Upper lobe of right lung (tissue), 1 donor: ENCODE measurements at regions not wholly inside any gene's neighbourhood (a gene's known extent, or its start where the extent isn't known, plus 50 kb on each side); places are given as distances from the start of the nearest gene placed in this dataset.
"Not testable (repeated sequence)": the region's sequence is repeated elsewhere in the genome, so short reads cannot be mapped to it uniquely, and the experiment has no call there.

Source experiments
- ATAC-seq: fragments of 200-7000 bp; cut with Tn5 transposase; one replicate; pipeline ENCODE4 v1.9.1; 2020; ENCODE audit warnings: mild to moderate bottlenecking, moderate library complexity
- DNase-seq: peaks from one replicate; pipeline ENCODE4 v3.0.0-alpha.2; 2020
- H3K27ac ChIP-seq: fragments of 200-600 bp; one replicate; pipeline ENCODE4 v1.8.0; 2022
- H3K27me3 ChIP-seq: fragments of 200-600 bp; one replicate; pipeline ENCODE4 v1.8.0; 2022; ENCODE audit warnings: mild to moderate bottlenecking
- H3K36me3 ChIP-seq: fragments of 200-600 bp; one replicate; pipeline ENCODE4 v1.8.0; 2022
- H3K4me1 ChIP-seq: fragments of 200-600 bp; one replicate; pipeline ENCODE4 v1.8.0; 2022
- H3K4me3 ChIP-seq: fragments of 200-600 bp; one replicate; pipeline ENCODE4 v1.8.0; 2022; ENCODE audit warnings: mild to moderate bottlenecking
- H3K9me3 ChIP-seq: fragments of 200-600 bp; one replicate; pipeline ENCODE4 v1.8.0; 2022
- intact Hi-C: fragments of 100-400 bp; cut with DNase I; formaldehyde crosslinking; loops from one replicate; pipeline ENCODE4 v1.11.0; 2022
- TF ChIP-seq, protein P1 (sequence below): fragments of 200-600 bp; IDR thresholded peaks from one replicate; pipeline ENCODE4 v1.8.0; 2022; ENCODE audit warnings: antibody characterized with exemption
- donor health status: DM: no; HTN: yes; CAD: no; lungs with severe emphysema.

DNA sequence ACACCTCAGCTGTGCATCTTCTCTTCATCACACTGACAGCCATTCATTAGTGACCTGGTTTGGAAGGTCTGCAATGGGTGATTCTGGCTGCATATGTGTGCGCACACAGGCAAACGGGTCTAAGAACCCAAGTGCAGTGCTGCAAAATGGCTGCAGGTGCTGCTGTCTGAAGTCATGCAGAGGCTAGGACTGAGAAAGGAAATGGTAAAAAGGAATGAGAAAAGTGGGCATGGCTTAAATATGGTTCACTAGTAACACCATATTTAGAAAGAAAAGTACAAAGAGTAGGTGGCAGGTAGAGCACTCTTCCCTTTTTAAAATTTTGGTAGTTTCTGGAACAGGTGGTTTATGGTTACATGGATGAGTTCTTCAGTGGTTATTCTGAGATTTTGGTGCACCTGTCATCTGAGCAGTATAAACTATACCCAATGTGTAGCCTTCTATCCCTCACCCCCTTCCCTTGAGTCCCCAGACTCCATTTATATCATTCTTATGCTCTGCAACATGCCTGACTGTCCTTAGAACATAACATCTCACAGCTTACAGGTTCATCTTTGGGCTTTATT lies 78.4 kb downstream of the CCNG2 start:
- intact Hi-C loops: no loop called here
- Histone ChIP-seq H3K4me3 (no peak overlapping the region), H3K27me3 (peaks cover 5% of the 10 kb centered on the region), H3K4me1 (no peaks in the 10 kb centered on the region), H3K27ac (no peak overlapping the region), H3K9me3 (no peaks in the 10 kb centered on the region), H3K36me3 (no peaks in the 10 kb centered on the region)
- DNase-seq (no peak), ATAC-seq (no peak)
- TF ChIP-seq, protein P1, sequence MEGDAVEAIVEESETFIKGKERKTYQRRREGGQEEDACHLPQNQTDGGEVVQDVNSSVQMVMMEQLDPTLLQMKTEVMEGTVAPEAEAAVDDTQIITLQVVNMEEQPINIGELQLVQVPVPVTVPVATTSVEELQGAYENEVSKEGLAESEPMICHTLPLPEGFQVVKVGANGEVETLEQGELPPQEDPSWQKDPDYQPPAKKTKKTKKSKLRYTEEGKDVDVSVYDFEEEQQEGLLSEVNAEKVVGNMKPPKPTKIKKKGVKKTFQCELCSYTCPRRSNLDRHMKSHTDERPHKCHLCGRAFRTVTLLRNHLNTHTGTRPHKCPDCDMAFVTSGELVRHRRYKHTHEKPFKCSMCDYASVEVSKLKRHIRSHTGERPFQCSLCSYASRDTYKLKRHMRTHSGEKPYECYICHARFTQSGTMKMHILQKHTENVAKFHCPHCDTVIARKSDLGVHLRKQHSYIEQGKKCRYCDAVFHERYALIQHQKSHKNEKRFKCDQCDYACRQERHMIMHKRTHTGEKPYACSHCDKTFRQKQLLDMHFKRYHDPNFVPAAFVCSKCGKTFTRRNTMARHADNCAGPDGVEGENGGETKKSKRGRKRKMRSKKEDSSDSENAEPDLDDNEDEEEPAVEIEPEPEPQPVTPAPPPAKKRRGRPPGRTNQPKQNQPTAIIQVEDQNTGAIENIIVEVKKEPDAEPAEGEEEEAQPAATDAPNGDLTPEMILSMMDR: no peak

DNA sequence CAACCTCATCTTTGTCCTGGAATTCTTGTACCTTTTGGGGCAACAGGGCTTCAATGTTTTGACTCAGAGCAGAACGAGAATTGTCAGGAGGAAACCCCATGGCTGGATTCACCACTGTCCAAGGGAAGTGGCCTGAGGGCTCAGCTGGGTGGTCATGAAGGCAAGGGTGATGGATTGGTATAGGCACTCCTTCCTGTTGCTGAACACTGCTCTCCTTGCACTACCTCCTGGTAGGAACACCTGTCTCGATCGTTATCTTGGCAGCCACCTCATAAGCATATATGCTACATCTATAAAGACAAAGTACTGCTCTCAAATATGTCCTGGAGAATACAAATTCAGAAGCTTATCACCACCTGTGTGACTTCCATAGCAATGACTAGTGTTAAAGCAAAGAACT lies 79.8 kb downstream of the CCNG2 start:
- ATAC-seq (no peak), DNase-seq (no peak)
- no peak overlapping the region for H3K27ac ChIP-seq
- H3K4me3 ChIP-seq: no peak overlapping the region
- H3K4me1 ChIP-seq: no peaks in the 10 kb centered on the region
- no peaks in the 10 kb centered on the region for H3K36me3 ChIP-seq
- TF ChIP-seq, protein P1: no peak
- peaks cover 5% of the 10 kb centered on the region for H3K27me3 ChIP-seq
- no peaks in the 10 kb centered on the region for H3K9me3 ChIP-seq
- intact Hi-C loops: no loop called here

DNA sequence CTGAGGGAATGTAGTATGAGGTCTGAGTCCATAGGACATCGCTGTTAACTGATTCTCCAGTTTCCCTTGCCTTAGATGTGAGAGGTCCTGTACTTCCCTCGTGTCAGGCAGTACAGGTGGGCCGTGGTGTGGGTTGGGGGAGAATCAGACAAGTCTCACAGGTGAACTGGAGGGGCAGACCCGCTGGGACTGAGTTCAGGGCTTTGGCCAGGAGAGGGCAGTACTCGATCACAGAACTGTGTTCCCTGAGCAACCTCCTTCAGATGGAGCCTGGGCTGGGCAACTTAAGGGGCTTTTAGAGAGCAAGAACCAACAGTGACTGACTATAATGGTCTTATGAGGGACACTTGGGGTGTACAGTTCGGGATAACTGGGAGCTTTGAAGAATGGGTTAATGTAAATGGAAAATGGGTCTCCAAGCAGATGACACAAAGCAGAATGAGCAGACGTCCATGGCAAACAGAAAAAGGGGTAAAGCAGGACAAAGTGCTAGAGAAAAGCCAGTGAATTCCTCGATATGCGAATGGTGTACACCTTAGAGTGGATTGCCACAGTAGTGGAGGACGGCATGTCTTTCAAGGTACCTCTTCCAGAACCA lies 83.6 kb downstream of the CCNG2 start:
- intact Hi-C loops: no loop called here
- no peak overlapping the region for H3K27ac ChIP-seq
- peak; percentile 69 for DNase-seq
- TF ChIP-seq, protein P1: peak; percentile 71
- H3K4me3 ChIP-seq: no peak overlapping the region
- peak; percentile 84 for ATAC-seq
- H3K9me3 ChIP-seq: no peaks in the 10 kb centered on the region
- H3K36me3 ChIP-seq: no peaks in the 10 kb centered on the region
- no peaks in the 10 kb centered on the region for H3K27me3 ChIP-seq
- no peaks in the 10 kb centered on the region for H3K4me1 ChIP-seq

DNA sequence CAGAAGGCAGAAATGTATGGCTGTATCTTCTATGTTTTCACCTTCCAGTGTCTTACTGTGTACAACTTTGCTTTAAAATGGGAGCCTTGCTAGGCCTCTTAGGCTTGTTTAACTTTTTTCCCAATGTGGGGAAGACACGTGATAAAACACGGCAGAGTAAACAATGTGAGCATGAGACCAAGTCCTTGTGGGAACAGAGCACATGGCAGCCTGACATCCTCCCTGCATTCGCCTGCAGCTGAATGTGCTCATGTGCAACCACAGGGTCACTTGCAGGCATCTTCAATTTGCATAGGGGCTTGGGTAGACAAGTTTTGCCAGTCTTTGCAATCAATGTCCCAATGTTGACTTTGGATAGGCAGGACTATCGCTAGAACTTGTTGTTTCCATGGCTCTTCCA lies 91.8 kb downstream of the CCNG2 start:
- Histone ChIP-seq H3K27me3 (no peaks in the 10 kb centered on the region), H3K9me3 (no peaks in the 10 kb centered on the region), H3K4me3 (no peak overlapping the region), H3K27ac (no peak overlapping the region), H3K4me1 (no peaks in the 10 kb centered on the region), H3K36me3 (no peaks in the 10 kb centered on the region)
- DNase-seq: no peak
- ATAC-seq: peak; percentile 55
- TF ChIP-seq, protein P1: no peak
- intact Hi-C loops: no loop called here

DNA sequence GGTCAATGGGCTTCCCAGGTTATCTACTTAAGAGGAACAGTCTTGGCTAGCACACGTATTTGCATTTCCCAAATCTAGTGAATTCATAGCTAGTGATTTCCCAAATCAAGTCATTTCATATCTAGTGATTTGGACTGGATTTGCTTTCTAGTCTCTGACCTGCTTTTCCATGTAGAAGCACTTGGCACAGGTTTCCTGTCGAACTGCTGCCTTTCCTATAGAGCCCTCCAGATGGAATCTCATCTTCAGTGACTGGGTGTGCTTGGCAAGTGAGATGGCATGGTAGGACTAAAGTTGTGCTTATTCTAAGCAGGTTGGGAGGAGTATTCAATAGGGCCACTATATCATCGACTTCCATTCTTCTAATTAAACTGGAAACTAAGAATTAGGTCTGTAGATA lies 94.7 kb downstream of the CCNG2 start:
- Histone ChIP-seq H3K4me3 (no peak overlapping the region), H3K27me3 (no peaks in the 10 kb centered on the region), H3K36me3 (no peaks in the 10 kb centered on the region), H3K27ac (no peak overlapping the region), H3K9me3 (no peaks in the 10 kb centered on the region), H3K4me1 (no peaks in the 10 kb centered on the region)
- intact Hi-C loops: no loop called here
- TF ChIP-seq, protein P1: no peak
- no peak for DNase-seq
- no peak for ATAC-seq

DNA sequence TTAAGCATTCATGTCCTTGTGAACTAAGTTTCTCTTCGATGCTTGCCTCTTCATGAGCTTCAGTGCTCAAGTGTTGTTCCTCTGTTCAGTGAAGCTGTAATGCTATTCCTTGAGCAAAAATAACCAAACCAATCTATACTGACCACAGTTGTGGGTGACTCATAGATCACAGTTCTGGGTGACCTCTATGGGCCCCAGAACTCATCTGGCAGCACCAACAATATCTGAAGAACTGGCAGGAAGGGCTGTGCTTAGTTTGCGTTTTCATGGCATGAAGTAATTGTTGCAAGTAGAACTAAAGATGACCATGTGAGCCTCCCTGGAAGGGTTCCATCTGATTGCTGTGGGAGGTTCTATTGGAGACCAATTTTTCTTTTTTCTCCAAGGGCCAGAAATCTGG lies 106.2 kb downstream of the CCNG2 start:
- no peak overlapping the region for H3K27ac ChIP-seq
- H3K4me1 ChIP-seq: no peaks in the 10 kb centered on the region
- TF ChIP-seq, protein P1: no peak
- H3K4me3 ChIP-seq: no peak overlapping the region
- no peaks in the 10 kb centered on the region for H3K9me3 ChIP-seq
- ATAC-seq: no peak
- no peaks in the 10 kb centered on the region for H3K36me3 ChIP-seq
- no peak for DNase-seq
- no peaks in the 10 kb centered on the region for H3K27me3 ChIP-seq
- intact Hi-C loops: no loop called here

DNA sequence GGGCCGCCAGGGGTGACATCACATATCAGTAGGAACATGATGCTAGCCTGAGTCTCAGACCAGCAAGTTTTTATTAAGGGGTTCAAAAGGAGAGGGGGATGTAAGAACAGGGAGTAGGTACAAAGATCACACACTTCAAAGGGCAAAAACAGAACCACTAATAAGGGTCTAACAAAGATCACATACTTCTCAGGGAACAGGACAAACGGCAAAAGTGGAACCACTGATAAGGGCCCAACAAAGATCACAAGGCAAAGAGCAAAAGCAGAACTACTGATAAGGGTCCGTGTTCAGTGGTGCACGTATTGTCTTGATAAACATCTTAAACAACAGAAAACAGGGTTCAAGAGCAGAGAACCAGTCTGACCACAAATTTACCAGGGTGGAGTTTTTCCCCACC lies 107.0 kb downstream of the CCNG2 start:
- ATAC-seq, H3K4me3 ChIP-seq, intact Hi-C loops: not testable (repeated sequence)

More for the DNA sequence above, 107.0 kb downstream of the CCNG2 start:
- H3K27me3 ChIP-seq, DNase-seq, H3K27ac ChIP-seq, H3K4me1 ChIP-seq, H3K9me3 ChIP-seq, H3K36me3 ChIP-seq: not testable (repeated sequence)
